ENCODE measurements at regions not wholly inside any gene's neighbourhood (a gene's known extent, or its start where the extent isn't known, plus 50 kb on each side); places are given as distances from the start of the nearest gene placed in this dataset.

GRCh38 chr13:73138638-73139491 lies 80.1 kb downstream of the KLF5 start:
- no peaks in the 10 kb centered on the region for H3K36me3 ChIP-seq (ENCODE audit: control insufficient read depth, insufficient read depth, low read length)
- DNase-seq (ENCODE audit: extremely low read depth, insufficient read length) = no peak
- no peak for TF ChIP-seq CTCF (IDR thresholded peaks at IDR 0.05; ENCODE audit: insufficient read depth, low read length, poor library complexity, severe bottlenecking)
- H3K27me3 ChIP-seq (replicated peaks; ENCODE audit: control insufficient read depth, insufficient read depth, low read length) = no peaks in the 10 kb centered on the region
- no peak overlapping the region for H3K4me3 ChIP-seq (replicated peaks; ENCODE audit: low read depth, low read length)

DNA sequence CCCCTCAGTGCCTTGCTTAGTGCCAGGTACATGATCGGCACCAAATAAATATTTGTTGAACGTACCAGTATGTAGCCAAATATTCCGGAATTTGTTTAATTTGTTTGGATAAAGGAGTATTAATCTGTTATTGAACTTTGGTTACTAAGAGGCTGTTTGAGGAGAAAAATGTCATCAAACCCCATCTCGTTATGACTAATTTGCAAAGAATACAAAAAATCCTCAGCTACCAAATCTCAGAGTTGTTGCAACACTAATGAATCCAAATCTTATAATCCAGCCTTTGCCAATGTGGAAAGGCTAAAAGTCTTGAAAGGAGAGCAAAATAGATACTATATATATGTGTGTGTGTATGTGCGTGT lies 79.5 kb downstream of the KLF5 start:
- Histone ChIP-seq H3K4me3 (replicated peaks; ENCODE audit: low read depth, low read length) (no peak overlapping the region), H3K36me3 (ENCODE audit: control insufficient read depth, insufficient read depth, low read length) (no peaks in the 10 kb centered on the region), H3K27me3 (replicated peaks; ENCODE audit: control insufficient read depth, insufficient read depth, low read length) (no peaks in the 10 kb centered on the region)
- DNase-seq (ENCODE audit: extremely low read depth, insufficient read length) = no peak
- no peak for TF ChIP-seq CTCF (IDR thresholded peaks at IDR 0.05; ENCODE audit: insufficient read depth, low read length, poor library complexity, severe bottlenecking)

GRCh38 chr13:73136776-73137175 lies 78.0 kb downstream of the KLF5 start:
- TF ChIP-seq CTCF (IDR thresholded peaks at IDR 0.05; ENCODE audit: insufficient read depth, low read length, poor library complexity, severe bottlenecking) = no peak
- H3K4me3 ChIP-seq (replicated peaks; ENCODE audit: low read depth, low read length) = no peak overlapping the region
- H3K36me3 ChIP-seq (ENCODE audit: control insufficient read depth, insufficient read depth, low read length) = no peaks in the 10 kb centered on the region
- no peak for DNase-seq (ENCODE audit: extremely low read depth, insufficient read length)
- H3K27me3 ChIP-seq (replicated peaks; ENCODE audit: control insufficient read depth, insufficient read depth, low read length) = no peaks in the 10 kb centered on the region

- Histone ChIP-seq H3K36me3 (ENCODE audit: control insufficient read depth, insufficient read depth, low read length) (no peaks in the 10 kb centered on the region), H3K4me3 (replicated peaks; ENCODE audit: low read depth, low read length) (no peak overlapping the region), H3K27me3 (replicated peaks; ENCODE audit: control insufficient read depth, insufficient read depth, low read length) (no peaks in the 10 kb centered on the region)
- TF ChIP-seq CTCF (IDR thresholded peaks at IDR 0.05; ENCODE audit: insufficient read depth, low read length, poor library complexity, severe bottlenecking) = no peak
- DNase-seq (ENCODE audit: extremely low read depth, insufficient read length) = no peak
Measured at GRCh38 chr13:73133531-73133930, 74.7 kb downstream of the KLF5 start.

GRCh38 chr13:73131247-73131646 lies 72.4 kb downstream of the KLF5 start:
- no peaks in the 10 kb centered on the region for H3K36me3 ChIP-seq (ENCODE audit: control insufficient read depth, insufficient read depth, low read length)
- TF ChIP-seq CTCF (IDR thresholded peaks at IDR 0.05; ENCODE audit: insufficient read depth, low read length, poor library complexity, severe bottlenecking) = no peak
- no peak overlapping the region for H3K4me3 ChIP-seq (replicated peaks; ENCODE audit: low read depth, low read length)
- no peak for DNase-seq (ENCODE audit: extremely low read depth, insufficient read length)
- no peaks in the 10 kb centered on the region for H3K27me3 ChIP-seq (replicated peaks; ENCODE audit: control insufficient read depth, insufficient read depth, low read length)
